ENCODE measurements at regions not wholly inside any gene's neighbourhood (a gene's known extent, or its start where the extent isn't known, plus 50 kb on each side); places are given as distances from the start of the nearest gene placed in this dataset.

- no peak for TF ChIP-seq GATA3 (IDR thresholded peaks at IDR 0.05; ENCODE audit: low read depth, low read length)
- no peak for TF ChIP-seq GATA2 (IDR thresholded peaks at IDR 0.05; ENCODE audit: low read depth, low read length)
These were observed 164.3 kb upstream of the TCERG1L start for GRCh38 chr10:131475803-131476202.

All from SH-SY5Y (cell line).